ENCODE measurements at regions not wholly inside any gene's neighbourhood (a gene's known extent, or its start where the extent isn't known, plus 50 kb on each side); places are given as distances from the start of the nearest gene placed in this dataset.

DNA sequence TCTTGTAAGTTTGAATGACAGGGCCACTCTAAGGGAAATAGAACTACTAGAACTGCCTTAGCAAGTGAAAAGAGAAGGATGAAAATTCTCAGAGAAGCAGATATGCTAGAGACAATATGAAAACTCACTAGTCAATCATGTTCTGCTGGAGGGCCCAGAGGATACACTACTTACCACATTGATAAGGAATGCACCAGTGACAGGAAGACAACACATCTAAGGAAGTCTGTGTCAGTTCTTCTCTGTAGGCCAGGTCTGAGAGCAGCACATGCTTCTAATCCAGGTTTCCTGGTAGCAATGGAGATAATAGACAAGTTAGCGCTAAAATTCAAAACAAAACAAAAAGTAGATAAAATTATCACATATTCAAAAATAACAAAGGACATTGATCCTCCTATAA, 235.2 kb upstream of the AKR1E2 start:
- Mint-ChIP-seq H3K27me3 (ENCODE audit: unreplicated experiment) (no peaks in the 10 kb centered on the region), H3K4me1 (ENCODE audit: low read depth, unreplicated experiment) (no peaks in the 10 kb centered on the region), H3K27ac (ENCODE audit: unreplicated experiment) (no peak overlapping the region), H3K36me3 (ENCODE audit: insufficient read depth, unreplicated experiment) (no peaks in the 10 kb centered on the region), H3K4me3 (ENCODE audit: low read depth, unreplicated experiment) (no peak overlapping the region), H3K9me3 (ENCODE audit: low read depth, unreplicated experiment) (no peaks in the 10 kb centered on the region)
- no peak for DNase-seq
- CTCF ChIA-PET: no interaction called here
- TF ChIP-seq, protein P1, sequence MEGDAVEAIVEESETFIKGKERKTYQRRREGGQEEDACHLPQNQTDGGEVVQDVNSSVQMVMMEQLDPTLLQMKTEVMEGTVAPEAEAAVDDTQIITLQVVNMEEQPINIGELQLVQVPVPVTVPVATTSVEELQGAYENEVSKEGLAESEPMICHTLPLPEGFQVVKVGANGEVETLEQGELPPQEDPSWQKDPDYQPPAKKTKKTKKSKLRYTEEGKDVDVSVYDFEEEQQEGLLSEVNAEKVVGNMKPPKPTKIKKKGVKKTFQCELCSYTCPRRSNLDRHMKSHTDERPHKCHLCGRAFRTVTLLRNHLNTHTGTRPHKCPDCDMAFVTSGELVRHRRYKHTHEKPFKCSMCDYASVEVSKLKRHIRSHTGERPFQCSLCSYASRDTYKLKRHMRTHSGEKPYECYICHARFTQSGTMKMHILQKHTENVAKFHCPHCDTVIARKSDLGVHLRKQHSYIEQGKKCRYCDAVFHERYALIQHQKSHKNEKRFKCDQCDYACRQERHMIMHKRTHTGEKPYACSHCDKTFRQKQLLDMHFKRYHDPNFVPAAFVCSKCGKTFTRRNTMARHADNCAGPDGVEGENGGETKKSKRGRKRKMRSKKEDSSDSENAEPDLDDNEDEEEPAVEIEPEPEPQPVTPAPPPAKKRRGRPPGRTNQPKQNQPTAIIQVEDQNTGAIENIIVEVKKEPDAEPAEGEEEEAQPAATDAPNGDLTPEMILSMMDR (IDR thresholded peaks at IDR 0.05; ENCODE audit: unreplicated experiment): no peak
- no TSS peak for BruUV-seq (replicated peaks)
- intact Hi-C loops (cut with micrococcal nuclease; ENCODE audit: unreplicated experiment): no loop called here

DNA sequence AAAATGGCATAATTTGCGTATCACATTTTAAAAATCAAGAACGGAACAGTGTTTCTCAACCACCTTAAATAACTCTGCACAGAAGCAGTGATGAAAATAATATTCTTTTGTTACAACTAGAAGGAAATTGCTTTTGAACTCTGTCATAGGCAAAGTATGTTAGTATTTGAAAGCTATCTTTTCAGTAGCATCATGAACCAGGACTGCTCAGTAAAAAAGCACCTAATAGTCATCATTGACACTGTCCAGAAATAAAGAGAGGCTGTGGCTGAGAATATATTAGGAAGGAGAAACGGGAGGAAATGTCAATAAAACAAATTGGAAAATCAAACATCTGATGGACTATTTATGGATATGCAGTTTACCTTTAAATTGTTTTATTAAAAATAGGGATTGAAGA, 237.2 kb upstream of the AKR1E2 start:
- H3K27me3 Mint-ChIP-seq (ENCODE audit: unreplicated experiment): no peaks in the 10 kb centered on the region
- H3K4me3 Mint-ChIP-seq (ENCODE audit: low read depth, unreplicated experiment): no peak overlapping the region
- H3K27ac Mint-ChIP-seq (ENCODE audit: unreplicated experiment): no peak overlapping the region
- CTCF ChIA-PET: interaction anchor here (0.8 kb wide), 1 partner anchor 9 kb away, joined by 3 read pairs; no protein-coding TSS in a partner anchor
- no peaks in the 10 kb centered on the region for H3K36me3 Mint-ChIP-seq (ENCODE audit: insufficient read depth, unreplicated experiment)
- BruUV-seq (replicated peaks): no TSS peak
- intact Hi-C loops (cut with micrococcal nuclease; ENCODE audit: unreplicated experiment): no loop called here
- no peak for DNase-seq
- H3K9me3 Mint-ChIP-seq (ENCODE audit: low read depth, unreplicated experiment): no peaks in the 10 kb centered on the region
- TF ChIP-seq, protein P1 (IDR thresholded peaks at IDR 0.05; ENCODE audit: unreplicated experiment): no peak
- H3K4me1 Mint-ChIP-seq (ENCODE audit: low read depth, unreplicated experiment): no peaks in the 10 kb centered on the region

DNA sequence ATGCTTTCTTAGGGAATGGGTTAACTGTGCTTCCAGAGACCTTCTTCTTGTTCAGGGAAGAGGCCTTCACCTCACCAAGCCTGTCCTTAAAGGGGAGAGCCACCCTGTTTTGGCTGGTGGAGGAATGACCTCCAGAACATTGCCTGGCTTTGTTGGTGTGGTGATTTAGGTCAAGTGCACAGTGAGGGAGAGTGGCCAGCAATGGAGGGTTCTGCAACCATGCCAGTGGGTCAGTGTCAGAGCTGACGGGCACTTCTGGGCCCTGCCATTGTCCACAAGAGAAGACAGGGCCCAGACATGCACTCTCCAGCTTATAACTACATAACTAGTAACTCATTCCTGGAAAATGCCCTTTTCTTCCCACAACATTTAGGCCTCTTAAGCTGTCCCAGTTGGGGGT, 238.5 kb upstream of the AKR1E2 start:
- no peak overlapping the region for H3K27ac Mint-ChIP-seq (ENCODE audit: unreplicated experiment)
- TF ChIP-seq, protein P1 (IDR thresholded peaks at IDR 0.05; ENCODE audit: unreplicated experiment): no peak
- no peaks in the 10 kb centered on the region for H3K9me3 Mint-ChIP-seq (ENCODE audit: low read depth, unreplicated experiment)
- no peaks in the 10 kb centered on the region for H3K4me1 Mint-ChIP-seq (ENCODE audit: low read depth, unreplicated experiment)
- BruUV-seq (replicated peaks): no TSS peak
- H3K36me3 Mint-ChIP-seq (ENCODE audit: insufficient read depth, unreplicated experiment): no peaks in the 10 kb centered on the region
- intact Hi-C loops (cut with micrococcal nuclease; ENCODE audit: unreplicated experiment): no loop called here
- DNase-seq: no peak
- H3K27me3 Mint-ChIP-seq (ENCODE audit: unreplicated experiment): no peaks in the 10 kb centered on the region
- CTCF ChIA-PET: no interaction called here
- no peak overlapping the region for H3K4me3 Mint-ChIP-seq (ENCODE audit: low read depth, unreplicated experiment)

DNA sequence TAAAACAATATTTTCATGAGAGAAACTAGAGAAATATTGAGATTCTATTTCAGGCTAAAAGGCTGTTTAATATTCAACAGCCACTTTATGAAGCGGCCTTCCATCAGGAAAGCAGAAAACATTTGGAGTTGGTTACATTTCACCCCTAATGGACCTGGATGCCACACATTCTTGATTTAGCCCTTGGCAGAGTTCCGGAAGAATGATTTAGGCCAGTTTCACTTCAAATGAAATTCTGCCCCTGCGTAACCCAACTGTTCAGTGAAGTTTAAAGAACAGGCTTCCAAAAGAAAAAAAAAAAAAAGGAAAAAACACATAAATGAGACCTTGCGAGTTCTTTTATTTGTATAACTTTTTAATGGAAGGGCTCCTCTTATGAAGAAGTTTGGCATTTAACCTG, 239.2 kb upstream of the AKR1E2 start:
- Mint-ChIP-seq H3K9me3 (ENCODE audit: low read depth, unreplicated experiment) (no peaks in the 10 kb centered on the region), H3K36me3 (ENCODE audit: insufficient read depth, unreplicated experiment) (no peaks in the 10 kb centered on the region), H3K27ac (ENCODE audit: unreplicated experiment) (no peak overlapping the region), H3K27me3 (ENCODE audit: unreplicated experiment) (no peaks in the 10 kb centered on the region), H3K4me3 (ENCODE audit: low read depth, unreplicated experiment) (no peak overlapping the region), H3K4me1 (ENCODE audit: low read depth, unreplicated experiment) (no peaks in the 10 kb centered on the region)
- BruUV-seq (replicated peaks): no TSS peak
- TF ChIP-seq, protein P1 (IDR thresholded peaks at IDR 0.05; ENCODE audit: unreplicated experiment): no peak
- CTCF ChIA-PET: no interaction called here
- intact Hi-C loops (cut with micrococcal nuclease; ENCODE audit: unreplicated experiment): no loop called here
- DNase-seq: no peak

DNA sequence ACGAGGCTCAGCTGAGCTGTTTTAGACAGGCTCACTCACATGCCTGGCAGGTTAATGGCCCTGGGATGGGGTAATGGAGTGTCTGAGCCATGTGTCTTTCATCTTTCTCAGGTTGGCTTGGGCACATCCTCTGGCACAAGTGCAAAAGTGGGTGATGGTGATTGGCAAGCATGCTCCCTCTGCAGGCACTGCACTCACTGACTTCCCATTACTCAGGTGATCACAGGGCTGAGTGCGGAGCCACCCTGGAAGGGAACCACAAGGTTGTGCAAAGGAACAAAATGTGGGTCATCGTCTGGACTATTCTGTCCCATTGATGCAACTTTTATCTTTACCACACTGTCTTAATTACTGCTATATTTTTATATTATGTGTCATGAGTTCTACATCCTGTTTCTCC, 244.1 kb upstream of the AKR1E2 start:
- TF ChIP-seq, protein P1 (IDR thresholded peaks at IDR 0.05; ENCODE audit: unreplicated experiment): no peak
- no peak overlapping the region for H3K27ac Mint-ChIP-seq (ENCODE audit: unreplicated experiment)
- DNase-seq: no peak
- no peaks in the 10 kb centered on the region for H3K4me1 Mint-ChIP-seq (ENCODE audit: low read depth, unreplicated experiment)
- no peaks in the 10 kb centered on the region for H3K9me3 Mint-ChIP-seq (ENCODE audit: low read depth, unreplicated experiment)
- H3K27me3 Mint-ChIP-seq (ENCODE audit: unreplicated experiment): no peaks in the 10 kb centered on the region
- no peak overlapping the region for H3K4me3 Mint-ChIP-seq (ENCODE audit: low read depth, unreplicated experiment)
- no TSS peak for BruUV-seq (replicated peaks)
- no peaks in the 10 kb centered on the region for H3K36me3 Mint-ChIP-seq (ENCODE audit: insufficient read depth, unreplicated experiment)
- intact Hi-C loops (cut with micrococcal nuclease; ENCODE audit: unreplicated experiment): no loop called here
- CTCF ChIA-PET: no interaction called here

All from Calu3 (cell line).